Right lobe of liver (tissue), 6 donors: ENCODE measurements at regions not wholly inside any gene's neighbourhood (a gene's known extent, or its start where the extent isn't known, plus 50 kb on each side); places are given as distances from the start of the nearest gene placed in this dataset.

Source experiments
- ATAC-seq, 4 donors: fragments of 200-7000 bp; cut with Tn5 transposase; one replicate each; pipeline ENCODE4 v1.9.1; 2020; ENCODE audit warnings: mild to moderate bottlenecking in 4 of 4, moderate library complexity in 4 of 4
- DNase-seq, 3 donors: peaks; one replicate each; pipeline ENCODE4 v3.0.0-alpha.2; 2020
- H3K27ac ChIP-seq, 3 donors: fragments of 200-600 bp; one replicate each; pipeline ENCODE4 v1.8.0; 2022
- H3K27me3 ChIP-seq, 2 donors: fragments of 200-600 bp; one replicate each; pipeline ENCODE4 v1.8.0; 2022
- H3K36me3 ChIP-seq, 4 donors: fragments of 200-600 bp; sonication (generic) in 1 of 4; one replicate each; pipeline versions ENCODE4 v1.5.1 to v1.8.0; 2017 to 2022; ENCODE audit warnings: control low read depth in 1 of 4
- H3K4me1 ChIP-seq, 4 donors: fragments of 200-600 bp; sonication (generic) in 1 of 4; one replicate each; pipeline versions ENCODE4 v1.5.1 to v1.8.0; 2017 to 2022; ENCODE audit warnings: control low read depth in 1 of 4
- H3K4me3 ChIP-seq, 3 donors: fragments of 200-600 bp; one replicate each; pipeline ENCODE4 v1.8.0; 2022
- H3K9me3 ChIP-seq, 4 donors: fragments of 200-600 bp; sonication (generic) in 1 of 4; one replicate each; pipeline versions ENCODE4 v1.5.1 to v1.8.0; 2017 to 2022; ENCODE audit warnings: control low read depth in 1 of 4
- POLR2A ChIP-seq: fragments of 450-650 bp; IDR thresholded peaks from one replicate; pipeline ENCODE4 v1.6.1; 2017; ENCODE audit warnings: antibody characterized with exemption, mild to moderate bottlenecking
- WGBS: methylation state at CpG from one replicate; pipeline ENCODE4 v1.1.6; 2018; ENCODE audit warnings: low coverage, low lambda C conversion rate; ENCODE audit not compliant: insufficient coverage; ENCODE audit errors: missing lambda C conversion rate; 5-methylcytosine and 5-hydroxymethylcytosine counted together
- intact Hi-C, 2 donors: fragments of 100-400 bp; cut with DNase I; formaldehyde crosslinking; loops; one replicate each; pipeline versions ENCODE4 v1.11.2 to v1.14.1; 2022
- TF ChIP-seq, protein P1 (sequence below), 4 donors: fragments of 200-600 bp in 3 of 4; fragments of 450-650 bp in 1 of 4; IDR thresholded peaks; one replicate each; pipeline versions ENCODE4 v1.5.1 to v1.8.0; 2016 to 2022; ENCODE audit warnings: antibody characterized with exemption in 4 of 4, mild to moderate bottlenecking in 2 of 4
- donor health status: DM: no; HTN: yes; CAD: no.
- donor health status: DM: no; HTN: no; CAD: no.
- donor health status: DM: no; HTN: no; CAD: no.
- donor health status: DM: no; HTN: yes; CAD: no.
- donor health status: DM: no; HTN: yes; CAD: no.

DNA sequence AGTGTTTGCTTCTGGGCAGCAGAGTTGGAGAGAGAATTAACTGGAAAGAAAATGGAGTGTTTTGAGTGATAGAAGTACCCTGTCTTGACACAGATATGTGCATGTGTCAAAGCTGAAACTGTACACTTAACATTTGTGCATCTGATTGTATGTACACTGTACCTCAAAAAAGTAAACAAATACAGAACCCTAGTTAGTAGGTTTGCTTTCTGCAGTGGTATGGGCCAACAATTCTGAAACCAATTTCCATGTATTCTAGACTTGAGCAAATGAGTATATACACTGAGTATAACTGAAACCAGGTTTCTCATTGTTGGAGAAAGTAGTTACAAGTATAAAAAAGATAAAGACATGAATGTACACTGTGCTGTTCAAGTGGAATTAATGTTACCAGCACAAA, 52.4 kb downstream of the ELAPOR2 start:
- Histone ChIP-seq H3K9me3 (no peaks in the 10 kb centered on the region), H3K4me1 (no peaks in the 10 kb centered on the region), H3K27ac (no peak overlapping the region), H3K36me3 (no peaks in the 10 kb centered on the region), H3K27me3 (no peaks in the 10 kb centered on the region), H3K4me3 (no peak overlapping the region)
- ATAC-seq (no peak), DNase-seq (no peak)
- TF ChIP-seq, protein P1, sequence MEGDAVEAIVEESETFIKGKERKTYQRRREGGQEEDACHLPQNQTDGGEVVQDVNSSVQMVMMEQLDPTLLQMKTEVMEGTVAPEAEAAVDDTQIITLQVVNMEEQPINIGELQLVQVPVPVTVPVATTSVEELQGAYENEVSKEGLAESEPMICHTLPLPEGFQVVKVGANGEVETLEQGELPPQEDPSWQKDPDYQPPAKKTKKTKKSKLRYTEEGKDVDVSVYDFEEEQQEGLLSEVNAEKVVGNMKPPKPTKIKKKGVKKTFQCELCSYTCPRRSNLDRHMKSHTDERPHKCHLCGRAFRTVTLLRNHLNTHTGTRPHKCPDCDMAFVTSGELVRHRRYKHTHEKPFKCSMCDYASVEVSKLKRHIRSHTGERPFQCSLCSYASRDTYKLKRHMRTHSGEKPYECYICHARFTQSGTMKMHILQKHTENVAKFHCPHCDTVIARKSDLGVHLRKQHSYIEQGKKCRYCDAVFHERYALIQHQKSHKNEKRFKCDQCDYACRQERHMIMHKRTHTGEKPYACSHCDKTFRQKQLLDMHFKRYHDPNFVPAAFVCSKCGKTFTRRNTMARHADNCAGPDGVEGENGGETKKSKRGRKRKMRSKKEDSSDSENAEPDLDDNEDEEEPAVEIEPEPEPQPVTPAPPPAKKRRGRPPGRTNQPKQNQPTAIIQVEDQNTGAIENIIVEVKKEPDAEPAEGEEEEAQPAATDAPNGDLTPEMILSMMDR (IDR thresholded peaks at IDR 0.05), result no peak
- TF ChIP-seq POLR2A, result no peak
- intact Hi-C loops, result no loop called here

DNA sequence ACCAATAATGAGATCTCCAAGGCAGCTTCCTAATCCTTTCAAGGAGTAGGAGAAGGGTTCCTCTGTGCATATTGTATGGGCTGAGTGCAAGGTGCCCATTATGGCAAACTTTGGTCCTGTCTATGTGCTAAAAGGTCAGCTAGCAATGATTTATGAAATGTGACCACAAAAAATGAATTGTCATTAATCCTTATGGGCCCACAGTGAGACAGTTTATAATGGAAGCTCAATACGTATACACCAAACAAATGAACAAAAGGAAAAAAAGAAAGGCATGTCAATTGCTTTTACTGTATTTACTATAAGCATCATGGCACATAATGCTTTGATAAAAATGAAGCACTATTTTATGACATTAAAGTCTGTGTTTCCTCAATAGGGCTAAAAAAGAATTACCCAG, 54.5 kb downstream of the ELAPOR2 start:
- 78% methylated on average over 1 of the region's 1 CpG for WGBS
- no peaks in the 10 kb centered on the region for H3K27me3 ChIP-seq
- no peaks in the 10 kb centered on the region for H3K36me3 ChIP-seq
- H3K9me3 ChIP-seq, result no peaks in the 10 kb centered on the region
- no peaks in the 10 kb centered on the region for H3K4me1 ChIP-seq
- no peak overlapping the region for H3K27ac ChIP-seq
- ATAC-seq (no peak), DNase-seq (no peak)
- intact Hi-C loops, result no loop called here
- H3K4me3 ChIP-seq, result no peak overlapping the region
- no peak for TF ChIP-seq POLR2A
- TF ChIP-seq, protein P1 (IDR thresholded peaks at IDR 0.05), result no peak

DNA sequence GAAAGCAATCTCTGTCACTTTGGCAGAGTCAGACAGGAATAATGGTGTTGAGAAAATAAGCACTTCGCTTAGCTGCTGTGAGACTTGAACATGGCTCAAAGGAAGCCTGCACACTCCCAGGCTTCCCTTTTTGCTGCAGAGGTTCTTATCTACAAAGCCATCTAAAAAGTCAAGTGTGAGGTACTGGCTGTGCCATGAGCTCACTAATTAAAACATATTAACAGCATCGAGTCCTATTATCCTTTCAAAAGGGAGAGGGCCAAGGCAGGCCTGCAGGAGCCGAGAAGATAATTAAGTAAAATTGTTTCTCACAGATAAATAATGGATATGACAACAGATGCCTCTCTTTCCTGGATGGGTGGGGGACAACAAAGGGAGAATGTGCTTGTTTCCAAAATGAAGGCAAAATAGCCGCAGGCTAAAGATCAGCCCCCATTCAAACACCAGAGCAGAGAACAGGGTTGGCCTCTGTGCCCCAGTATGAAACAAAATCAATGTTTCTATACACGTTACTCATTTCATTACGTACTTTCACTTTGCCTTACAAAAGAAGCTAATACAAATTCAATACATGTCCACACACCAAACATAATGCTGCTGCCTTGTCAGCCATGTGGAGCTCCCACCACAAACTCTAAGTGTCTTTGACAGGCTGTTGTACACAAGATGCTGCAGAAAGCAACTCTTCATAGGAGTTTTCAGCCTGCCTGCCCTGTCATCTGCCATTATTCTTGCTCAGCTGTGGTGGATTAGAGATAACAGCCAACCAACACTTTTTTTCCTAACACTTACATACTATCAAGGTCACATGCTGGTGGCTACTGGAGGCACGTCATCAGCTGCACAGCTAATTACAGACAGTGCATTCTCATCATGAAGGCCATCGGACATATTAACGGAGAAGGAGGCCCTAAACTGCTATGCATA, 55.3 kb downstream of the ELAPOR2 start:
- DNase-seq, result no peak
- WGBS, result 40% methylated on average over 8 of the region's 9 CpGs
- intact Hi-C loops, result no loop called here
- Histone ChIP-seq H3K27ac (no peak overlapping the region), H3K36me3 (no peaks in the 10 kb centered on the region), H3K9me3 (no peaks in the 10 kb centered on the region), H3K4me3 (no peak overlapping the region), H3K27me3 (no peaks in the 10 kb centered on the region), H3K4me1 (no peaks in the 10 kb centered on the region)
- TF ChIP-seq, protein P1 (IDR thresholded peaks at IDR 0.05), result no peak
- TF ChIP-seq POLR2A, result no peak
- no peak for ATAC-seq

DNA sequence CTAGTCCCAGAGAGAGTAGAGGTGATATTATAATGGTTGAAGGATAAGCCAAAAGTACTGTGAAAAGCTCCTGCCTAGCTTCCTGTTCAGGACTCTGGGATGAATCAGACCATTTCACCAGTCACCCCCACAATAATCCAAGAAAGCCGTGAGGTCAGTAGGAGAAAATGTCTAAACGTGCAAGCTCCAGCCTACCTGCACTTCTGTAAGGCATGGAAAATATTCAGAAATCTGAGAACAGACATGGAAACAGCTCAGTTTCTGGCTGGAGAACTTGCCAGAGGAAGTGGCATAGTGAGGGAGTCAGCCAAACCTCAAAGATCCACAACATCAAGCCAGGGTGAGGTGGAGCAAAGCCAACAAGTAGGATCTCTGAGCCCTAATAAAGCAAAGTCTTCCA, 58.2 kb downstream of the ELAPOR2 start:
- intact Hi-C loops, result no loop called here
- Histone ChIP-seq H3K27ac (no peak overlapping the region), H3K9me3 (no peaks in the 10 kb centered on the region), H3K4me3 (no peak overlapping the region), H3K27me3 (no peaks in the 10 kb centered on the region), H3K36me3 (no peaks in the 10 kb centered on the region), H3K4me1 (no peaks in the 10 kb centered on the region)
- TF ChIP-seq, protein P1 (IDR thresholded peaks at IDR 0.05), result no peak
- no peak for TF ChIP-seq POLR2A
- ATAC-seq (no peak), DNase-seq (no peak)
- WGBS, result 50% methylated on average over 2 of the region's 2 CpGs
